Left renal cortex interstitium (tissue), 4 donors: ENCODE measurements at regions not wholly inside any gene's neighbourhood (a gene's known extent, or its start where the extent isn't known, plus 50 kb on each side); places are given as distances from the start of the nearest gene placed in this dataset.
"Not testable (repeated sequence)": the region's sequence is repeated elsewhere in the genome, so short reads cannot be mapped to it uniquely, and the experiment has no call there.

ENCODE experiments used
- DNase-seq, 4 donors: peaks; one replicate each; pipeline ENCODE4 v3.0.0-alpha.2; 2013; ENCODE audit warnings: low read depth in 4 of 4, low spot score in 2 of 4, missing footprints in 1 of 4

DNA sequence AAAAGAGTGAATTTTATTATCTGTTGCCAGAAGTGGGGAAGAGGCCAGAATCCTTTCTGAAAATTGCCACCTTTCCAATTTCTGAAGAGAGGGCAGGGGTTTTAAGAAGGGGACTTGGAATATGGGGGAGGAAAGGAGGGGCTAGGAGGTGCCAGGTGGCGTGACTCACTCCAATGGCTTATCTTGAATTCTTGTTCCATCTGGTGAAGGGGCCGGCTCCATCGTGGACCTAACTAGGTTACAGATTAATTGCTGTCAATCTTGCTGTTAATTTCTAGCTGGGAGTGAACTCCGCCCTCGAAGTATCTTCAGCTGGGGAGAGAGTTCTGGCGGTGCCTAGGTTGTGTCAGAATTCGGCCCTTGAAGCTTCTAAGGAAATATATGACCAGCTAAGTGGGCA lies 138.7 kb downstream of the YTHDC2 start:
- DNase-seq: no peak

DNA sequence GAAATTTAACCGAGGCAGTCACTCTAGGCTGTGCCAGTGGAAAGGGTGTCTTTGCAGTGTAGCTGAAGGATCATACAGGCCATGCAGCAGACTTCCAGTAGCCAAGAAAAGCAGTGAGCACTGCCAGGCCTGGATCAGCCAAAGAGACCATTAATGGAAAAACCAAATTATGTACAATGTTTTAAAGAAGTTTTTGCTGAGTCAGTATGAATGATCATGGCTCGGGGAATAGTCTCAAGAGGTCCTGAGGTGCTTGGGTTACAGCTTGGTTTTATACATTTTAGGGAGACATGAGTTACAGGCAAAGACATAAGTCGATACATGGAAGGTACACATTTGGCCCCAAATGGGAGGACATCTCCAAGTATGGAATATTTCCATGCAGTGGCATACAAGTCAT lies 141.3 kb downstream of the YTHDC2 start:
- DNase-seq: no peak

DNA sequence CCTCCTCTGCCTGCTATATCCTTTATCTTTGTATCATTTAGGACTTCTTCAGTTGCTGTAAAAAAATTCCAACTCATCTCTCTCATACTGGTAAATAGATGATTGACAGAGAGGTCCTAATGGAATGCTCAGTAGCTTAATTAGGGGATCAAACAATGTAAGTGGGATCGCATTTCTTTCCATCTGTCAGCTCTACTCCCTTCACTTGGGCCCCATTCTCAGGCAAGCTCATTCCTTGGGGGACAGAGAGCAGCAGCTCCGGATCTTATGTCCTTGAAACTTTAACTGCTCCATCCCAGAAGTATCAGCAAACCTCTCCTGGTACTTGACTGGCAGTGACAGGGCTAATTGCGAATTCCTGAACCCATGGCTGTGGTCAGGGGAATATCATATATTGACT lies 146.7 kb downstream of the YTHDC2 start:
- no peak for DNase-seq

DNA sequence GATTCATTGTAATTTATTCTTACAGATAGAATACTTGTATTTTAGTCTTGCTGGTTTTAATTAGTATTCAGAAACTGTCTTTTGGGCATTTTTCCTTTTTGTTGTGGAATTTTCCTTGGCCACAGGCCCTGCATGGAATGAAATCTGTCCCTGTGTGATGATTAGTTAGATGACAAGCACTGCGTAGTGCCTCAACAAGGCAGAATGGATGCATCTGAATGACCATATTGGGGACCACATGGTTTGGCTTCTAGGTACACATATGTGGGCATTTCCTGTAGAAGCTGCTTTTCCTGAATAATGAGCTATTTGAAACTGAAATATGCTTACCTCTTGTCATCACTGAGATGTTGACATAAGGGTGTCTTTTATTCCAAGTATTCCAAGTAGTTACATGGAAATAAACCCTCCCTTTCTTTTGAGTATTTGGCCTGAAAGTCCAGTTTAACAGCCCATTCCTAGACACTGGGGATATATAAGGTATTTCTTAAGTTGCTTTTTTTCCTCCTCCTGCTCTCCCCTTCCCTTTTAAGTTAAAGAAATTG lies 147.3 kb downstream of the YTHDC2 start:
- DNase-seq: no peak

DNA sequence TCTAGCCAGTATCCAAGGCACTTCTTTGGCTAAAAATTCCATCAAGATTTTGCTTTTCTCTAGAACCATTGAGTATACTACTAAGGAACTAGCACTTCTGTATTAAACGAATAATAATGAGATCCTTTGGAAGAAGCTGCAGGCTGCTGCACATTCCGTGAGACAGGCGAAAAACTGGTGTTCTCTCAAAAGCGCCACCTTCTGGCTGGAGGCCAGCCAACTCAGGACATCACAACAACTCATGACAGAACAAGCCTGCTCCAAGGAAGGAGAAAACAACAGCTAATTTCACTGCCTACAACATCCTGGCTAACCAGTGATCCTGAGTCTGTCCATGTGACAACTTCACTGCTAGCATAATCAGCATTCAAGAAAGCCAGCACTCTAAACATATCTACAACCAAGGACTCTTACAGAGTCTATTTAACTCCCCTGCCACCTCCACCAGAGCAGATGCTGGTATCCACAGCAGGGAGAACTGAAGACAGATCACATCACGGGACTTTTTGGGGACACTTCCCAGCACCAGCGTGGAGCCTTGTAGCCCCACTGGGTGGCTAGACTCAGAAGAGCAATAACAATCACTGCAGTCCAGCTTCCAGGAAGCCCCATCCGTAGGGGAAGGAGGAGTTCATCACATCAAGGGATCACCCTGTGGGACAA lies 150.5 kb downstream of the YTHDC2 start:
- DNase-seq: no peak

DNA sequence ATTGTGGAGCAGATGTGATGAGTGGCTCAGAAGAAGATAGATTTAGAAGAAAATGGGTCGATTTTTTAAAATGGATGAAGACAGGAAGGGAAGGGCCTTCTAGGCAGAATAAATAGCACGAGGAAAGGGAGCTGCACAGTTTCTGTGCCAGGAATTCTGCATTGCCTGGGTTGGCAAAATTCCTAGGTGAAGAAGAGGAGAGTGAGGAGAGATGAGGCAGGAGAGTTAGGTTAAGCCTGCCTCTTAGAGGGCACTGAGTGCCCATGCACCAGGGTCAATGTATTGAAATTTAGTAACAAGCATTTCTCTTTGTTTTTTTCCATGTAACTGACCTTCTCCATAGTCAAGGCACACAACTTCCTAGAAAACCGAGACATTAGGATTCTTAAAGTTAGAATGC lies 159.5 kb downstream of the YTHDC2 start:
- DNase-seq: no peak

DNA sequence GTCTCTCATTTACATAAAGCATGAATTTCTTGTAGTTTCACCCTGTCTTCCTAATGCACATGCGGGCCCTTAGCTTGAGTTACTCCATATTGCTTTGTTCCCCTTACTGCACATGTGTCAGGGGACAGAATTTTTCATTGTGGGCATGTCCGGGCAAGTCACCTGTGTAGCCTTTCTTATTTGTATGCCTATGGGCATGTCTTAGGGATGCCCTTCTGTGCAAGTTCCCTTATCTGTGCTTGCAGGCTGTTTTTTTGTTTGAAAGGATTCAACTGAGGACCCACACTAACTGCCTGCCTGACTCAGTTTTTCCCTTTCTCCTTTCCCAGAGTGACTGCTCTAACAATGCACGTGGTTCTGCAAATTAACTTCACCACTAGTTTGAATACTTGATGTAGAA lies 161.7 kb downstream of the YTHDC2 start:
- DNase-seq: no peak

DNA sequence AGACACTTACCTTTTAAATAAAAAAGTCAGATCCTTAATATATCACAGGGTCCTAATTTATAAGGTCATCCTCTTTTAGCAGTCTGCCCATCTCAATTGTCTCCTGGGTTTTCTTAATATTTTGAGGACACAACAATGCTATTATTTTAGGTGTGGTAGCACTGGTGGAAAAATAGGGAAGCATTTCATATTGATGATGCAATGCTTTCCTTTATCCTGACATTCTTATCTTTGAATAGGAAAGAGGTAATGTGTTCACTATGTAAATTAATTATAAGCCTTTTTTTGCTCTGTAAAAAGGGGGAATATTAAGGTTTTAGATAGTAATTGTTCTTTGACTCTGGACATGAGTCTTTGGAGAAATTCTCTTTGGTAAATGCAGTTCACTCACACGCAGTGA lies 164.7 kb downstream of the YTHDC2 start:
- no peak for DNase-seq

DNA sequence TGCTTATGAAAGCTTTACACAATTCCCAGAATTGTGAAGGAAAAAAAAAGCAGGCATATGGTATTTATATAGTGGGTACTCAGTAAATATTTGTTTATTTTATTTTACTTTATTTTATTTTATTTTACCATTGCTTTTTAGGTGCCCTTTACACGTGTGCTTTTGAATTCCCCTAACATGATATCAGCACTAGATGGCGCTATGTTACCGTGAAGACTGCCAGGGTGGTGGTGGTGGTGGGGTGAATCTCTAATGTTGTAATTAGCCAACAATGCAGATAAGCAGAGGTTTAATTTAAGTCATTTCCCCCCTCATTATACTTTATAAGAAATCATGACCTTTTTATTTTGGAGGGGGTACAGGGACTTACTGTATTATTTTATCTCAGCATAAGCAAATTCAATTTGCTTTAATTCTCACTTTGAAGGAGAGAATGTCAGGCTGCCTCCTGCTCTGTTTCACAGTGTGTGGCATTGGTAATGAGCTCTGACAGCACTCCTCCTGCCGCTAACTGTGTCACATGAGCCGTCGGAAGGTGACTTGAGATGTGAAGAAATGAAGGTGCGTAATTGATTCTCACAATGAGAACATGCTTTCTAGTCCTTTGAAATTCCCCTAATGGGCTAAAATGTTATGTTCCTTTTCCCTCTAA lies 165.6 kb downstream of the YTHDC2 start:
- DNase-seq: peak in 1 of 4 donors; percentile 55

DNA sequence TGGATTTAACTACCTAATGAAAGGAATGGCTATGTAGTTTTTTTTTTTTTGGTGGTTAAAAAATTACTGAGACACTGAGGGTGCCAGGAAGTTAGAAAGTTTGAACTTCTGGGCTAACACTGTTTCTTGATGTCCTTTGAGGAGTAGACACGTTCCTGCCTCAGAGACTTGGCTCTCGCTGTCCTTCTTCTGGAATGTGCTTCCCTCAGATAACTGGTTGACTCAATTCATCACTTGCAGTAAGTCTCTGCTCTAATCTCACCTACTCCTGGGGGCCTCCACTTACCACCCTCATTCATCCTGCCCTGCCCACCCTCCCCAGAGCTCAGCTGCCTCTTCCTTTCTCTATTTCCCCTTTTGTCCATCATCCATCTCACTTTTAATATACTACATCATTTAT lies 167.0 kb downstream of the YTHDC2 start:
- DNase-seq: no peak

DNA sequence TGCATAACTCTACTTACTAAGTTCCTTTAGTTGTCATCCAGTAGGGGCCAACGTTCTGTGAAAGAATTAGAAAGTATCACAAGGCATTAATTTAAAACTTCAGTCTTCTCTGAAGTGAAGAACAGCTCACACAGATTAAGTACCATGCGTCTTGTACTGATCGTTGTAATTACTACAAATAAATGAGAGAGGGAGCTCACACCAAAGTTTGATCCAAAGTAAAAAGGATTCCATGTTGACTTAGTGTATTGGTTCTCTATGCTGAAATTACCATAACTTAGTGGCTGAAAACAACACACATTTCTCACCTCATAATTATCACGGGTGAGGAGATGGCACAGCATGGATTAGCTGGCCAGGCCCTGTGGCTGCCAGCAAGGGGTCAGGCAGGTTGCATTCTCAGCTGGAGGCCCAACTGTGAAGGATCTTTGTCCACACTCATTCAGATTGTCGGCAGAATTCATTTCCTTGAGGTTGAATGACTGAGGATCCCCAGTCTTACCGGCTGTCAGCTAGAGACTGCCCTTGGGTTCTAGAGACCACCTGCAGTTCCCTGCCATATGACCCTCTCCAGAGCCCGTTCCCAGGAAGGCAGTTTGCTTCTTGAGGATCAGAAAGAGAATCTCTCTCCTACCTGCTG lies 169.1 kb downstream of the YTHDC2 start:
- no peak for DNase-seq

DNA sequence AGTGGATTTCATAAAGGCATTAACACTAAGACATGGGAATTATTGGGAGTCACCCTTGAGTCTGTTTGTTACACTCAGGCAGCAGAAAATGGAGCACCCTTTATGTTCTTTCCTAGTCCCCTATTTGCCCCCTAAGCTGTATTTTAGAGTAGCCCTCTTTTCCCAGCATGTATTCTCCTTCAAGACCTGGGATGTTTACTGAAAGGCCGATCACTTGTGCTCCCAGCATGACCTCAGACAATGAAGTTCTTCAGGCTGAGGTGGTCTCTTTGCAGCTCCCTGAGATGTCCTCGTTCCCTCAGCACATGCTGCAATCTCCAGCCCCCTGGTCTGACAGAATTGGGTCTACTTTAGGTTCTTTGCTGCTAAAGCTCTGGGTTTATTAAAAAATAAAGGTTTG lies 169.7 kb downstream of the YTHDC2 start:
- DNase-seq: no peak

DNA sequence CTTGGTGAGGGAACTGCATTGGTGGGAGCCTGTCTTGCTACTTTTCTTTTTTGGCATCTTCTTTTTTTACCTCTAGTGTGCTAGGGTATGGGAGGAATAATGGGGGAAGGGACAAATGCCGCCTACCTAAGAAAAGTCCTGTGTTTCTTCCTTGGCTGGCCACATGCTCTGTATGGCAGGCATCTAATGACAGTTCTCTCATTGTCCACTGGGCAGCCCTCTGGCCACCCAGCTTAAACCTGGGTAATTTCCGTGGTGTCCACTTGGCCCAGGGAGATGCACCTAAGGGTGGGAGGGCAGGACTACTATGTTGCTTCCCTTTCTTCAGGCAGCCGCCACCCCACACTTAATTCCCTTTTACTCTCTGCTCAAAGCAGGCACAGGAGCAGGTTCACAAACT lies 173.1 kb downstream of the YTHDC2 start:
- no peak for DNase-seq

DNA sequence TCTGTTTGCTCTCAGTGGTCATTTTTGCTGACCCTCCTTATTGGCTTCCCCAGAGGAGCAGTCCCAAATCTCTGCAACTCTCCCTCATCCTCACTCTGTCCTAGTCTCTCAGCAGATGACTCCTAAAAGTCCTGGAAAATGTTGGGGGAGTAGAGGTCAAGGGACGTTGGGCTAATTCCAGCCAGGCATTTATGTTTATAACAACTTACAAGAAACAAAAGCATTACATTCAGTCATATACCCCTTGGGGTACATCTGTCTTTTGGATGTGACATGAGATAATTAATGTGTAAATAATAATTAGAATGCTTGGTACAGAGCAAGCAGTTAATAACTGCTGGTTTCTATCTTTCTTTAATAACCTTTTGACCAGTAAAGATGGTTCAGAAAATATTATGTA lies 176.2 kb downstream of the YTHDC2 start:
- no peak for DNase-seq

DNA sequence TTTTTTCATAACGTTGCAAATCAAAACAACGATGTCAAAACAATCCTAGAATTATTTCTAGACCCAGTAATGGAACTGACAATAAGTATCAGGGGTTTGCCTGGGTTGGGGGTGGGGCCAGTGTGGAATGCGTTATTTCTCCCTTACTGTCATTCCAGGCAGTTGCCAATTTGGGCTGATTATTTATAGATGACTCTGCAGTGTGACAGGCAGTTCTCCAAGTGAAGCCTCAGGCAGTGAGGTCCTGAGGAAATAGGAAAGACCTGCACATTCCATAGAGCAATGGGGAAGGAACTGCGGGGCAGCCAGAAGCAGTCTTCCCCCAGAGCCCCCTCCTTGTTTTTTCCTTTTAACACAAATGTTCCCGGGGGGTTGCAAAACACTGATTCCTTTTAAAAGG lies 179.0 kb downstream of the YTHDC2 start:
- DNase-seq: no peak

DNA sequence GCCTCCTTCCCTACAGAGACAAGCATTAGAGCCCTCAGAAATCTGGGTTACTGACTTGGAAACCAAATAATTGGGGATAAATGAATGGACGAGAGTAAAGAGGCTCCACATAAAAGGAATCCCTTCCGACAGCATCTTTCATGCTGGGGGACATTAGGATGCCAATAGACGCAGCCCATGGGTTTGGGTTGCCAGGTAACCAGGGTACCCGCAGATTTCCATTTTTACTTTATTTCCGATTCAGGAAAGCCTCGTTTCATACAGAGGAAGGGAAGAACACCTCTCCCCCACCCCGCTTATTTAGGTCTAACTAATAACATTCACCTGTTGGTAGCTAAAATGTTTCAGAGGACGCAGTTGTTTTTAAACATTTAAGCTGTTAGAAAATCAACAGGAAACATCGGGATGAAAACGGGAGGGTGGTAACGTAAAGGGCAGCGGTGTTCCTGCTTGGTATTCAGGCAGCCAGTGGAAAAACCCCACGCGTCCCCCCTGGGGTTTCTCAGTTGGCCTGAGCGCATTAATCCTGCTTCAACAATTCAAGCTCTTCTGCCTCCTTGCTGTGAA lies 179.5 kb downstream of the YTHDC2 start:
- no peak for DNase-seq

DNA sequence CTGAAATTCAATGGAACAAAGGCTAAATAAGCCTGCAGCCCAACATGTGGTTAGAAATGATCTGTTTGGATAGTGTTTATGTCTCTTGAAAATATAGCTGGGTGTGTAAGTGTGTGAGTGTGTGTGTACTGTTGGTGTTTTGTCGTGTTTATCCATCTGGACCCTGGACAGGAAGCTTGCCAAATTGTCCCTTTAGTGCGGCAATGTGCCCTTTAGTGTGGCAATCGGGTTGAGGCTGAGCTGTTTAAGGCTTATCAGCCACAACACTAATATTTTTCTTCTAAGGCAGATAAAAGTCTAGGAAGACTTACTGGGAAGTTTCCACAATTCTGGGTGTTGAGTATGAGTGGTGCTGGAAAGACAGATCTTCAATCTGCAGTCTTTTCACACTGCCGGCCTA lies 180.2 kb downstream of the YTHDC2 start:
- DNase-seq: no peak

DNA sequence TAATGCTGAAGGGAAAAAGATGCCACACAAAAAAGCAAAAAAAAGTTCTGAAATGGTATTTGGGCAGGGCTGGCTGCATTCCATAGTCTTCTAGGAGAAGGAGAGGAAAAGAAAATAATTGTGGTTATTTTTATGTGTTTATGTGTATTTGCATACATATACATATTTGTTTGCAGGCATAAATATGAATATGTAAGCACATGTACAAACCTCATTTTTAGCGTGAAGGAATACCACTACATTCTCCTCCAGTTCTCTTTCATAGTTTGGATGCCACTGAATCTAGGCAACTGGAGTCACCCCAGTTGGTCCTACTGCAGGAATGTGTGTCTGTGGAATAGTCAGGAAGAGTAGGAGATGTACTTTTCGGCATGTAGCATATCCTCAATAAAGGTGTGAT lies 181.1 kb downstream of the YTHDC2 start:
- DNase-seq: no peak

DNA sequence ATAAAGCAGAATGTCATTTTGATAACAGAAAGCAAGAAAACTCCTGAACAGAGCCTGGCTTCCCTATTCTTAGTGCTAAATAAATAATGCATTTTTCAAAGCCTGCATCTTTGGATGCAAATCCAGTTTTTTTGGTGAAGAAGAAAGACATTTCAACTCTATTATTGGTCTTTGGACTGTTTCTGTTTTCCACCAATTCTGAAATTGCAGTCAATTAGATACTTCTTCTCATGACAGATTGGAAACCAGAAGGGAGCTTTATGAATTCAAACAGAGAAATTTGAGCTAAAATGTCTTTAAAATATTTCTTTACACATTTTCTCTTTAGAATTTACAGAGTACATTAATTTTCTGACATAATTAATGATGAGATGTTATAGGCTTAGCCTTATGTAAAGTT lies 189.8 kb downstream of the YTHDC2 start:
- DNase-seq: no peak

DNA sequence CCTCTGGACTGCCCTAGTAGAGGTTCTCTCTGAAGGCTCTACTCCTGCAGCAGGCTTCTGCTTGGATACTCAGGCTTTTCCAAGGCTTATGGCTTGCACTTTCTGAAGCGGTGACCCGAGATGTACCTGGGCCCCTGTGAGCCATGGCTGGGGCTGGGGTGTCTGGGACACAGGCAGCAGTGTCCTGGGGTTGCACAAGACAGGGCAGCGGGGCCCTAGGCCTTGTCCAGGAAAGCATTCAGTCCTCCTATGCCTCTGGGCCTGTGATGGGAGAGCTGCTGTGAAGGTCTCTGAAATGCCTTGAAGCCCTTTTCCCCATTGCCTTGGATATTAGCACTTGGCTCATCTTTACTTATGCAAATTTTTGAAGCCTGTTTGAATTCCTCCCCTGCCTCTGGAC lies 192.2 kb downstream of the YTHDC2 start:
- no peak for DNase-seq

DNA sequence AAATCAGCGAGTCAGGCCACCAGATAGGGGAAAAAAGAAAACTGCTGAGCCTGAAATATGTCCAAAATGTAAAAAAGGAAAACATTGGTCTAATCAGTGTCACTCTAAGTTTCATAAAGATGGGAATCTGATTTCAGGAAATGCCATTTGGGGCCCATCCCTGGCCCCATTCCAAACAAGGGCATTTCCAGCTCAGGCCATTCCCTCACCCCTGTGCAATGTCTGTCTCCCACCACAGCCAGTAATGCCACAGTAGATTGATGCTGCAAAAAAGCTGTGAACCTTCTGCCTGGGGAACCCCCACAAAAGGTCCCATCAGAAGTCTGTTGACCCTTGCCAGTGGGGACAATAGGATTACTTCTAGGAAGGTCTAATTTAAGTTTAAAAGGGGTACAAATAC lies 199.6 kb downstream of the YTHDC2 start:
- no peak for DNase-seq

DNA sequence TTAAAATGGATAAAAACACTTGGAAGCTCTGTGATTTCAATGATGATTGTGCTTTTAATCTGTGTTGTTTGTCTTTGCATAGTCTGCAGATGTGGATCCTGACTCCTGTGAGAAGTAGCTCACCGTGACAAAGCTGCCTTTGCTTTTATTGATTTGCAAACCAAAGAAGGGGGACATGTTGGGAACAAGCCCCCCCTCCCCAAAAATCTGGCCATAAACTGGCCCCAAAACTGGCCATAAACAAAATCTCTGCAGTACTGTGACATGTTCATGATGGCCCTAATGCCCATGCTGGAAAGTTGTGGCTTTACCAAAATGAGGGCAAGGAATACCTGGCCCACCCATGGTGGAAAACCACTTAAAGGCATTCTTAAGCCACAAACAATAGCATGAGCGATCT lies 202.4 kb downstream of the YTHDC2 start:
- DNase-seq: not testable (repeated sequence)
